A673 (cell line): ENCODE measurements at regions not wholly inside any gene's neighbourhood (a gene's known extent, or its start where the extent isn't known, plus 50 kb on each side); places are given as distances from the start of the nearest gene placed in this dataset.

Source experiments
- EZH2 ChIP-seq: fragments of 200-600 bp; sonication (generic); IDR thresholded peaks from 2 replicates; pipeline ENCODE4 v1.6.1; 2017; ENCODE audit warnings: borderline replicate concordance, low read depth, mild to moderate bottlenecking, mixed read lengths, antibody characterized with exemption, low read length; ENCODE audit not compliant: poor library complexity, severe bottlenecking
- TF ChIP-seq, protein P1 (sequence below): fragments of 300-800, 200-600 bp; sonication (generic); conservative IDR thresholded peaks from 2 replicates; pipeline ENCODE4 v1.5.1; 2017; ENCODE audit warnings: low read depth, mild to moderate bottlenecking, antibody characterized with exemption, low read length, moderate library complexity, mixed read lengths

- TF ChIP-seq, protein P1, sequence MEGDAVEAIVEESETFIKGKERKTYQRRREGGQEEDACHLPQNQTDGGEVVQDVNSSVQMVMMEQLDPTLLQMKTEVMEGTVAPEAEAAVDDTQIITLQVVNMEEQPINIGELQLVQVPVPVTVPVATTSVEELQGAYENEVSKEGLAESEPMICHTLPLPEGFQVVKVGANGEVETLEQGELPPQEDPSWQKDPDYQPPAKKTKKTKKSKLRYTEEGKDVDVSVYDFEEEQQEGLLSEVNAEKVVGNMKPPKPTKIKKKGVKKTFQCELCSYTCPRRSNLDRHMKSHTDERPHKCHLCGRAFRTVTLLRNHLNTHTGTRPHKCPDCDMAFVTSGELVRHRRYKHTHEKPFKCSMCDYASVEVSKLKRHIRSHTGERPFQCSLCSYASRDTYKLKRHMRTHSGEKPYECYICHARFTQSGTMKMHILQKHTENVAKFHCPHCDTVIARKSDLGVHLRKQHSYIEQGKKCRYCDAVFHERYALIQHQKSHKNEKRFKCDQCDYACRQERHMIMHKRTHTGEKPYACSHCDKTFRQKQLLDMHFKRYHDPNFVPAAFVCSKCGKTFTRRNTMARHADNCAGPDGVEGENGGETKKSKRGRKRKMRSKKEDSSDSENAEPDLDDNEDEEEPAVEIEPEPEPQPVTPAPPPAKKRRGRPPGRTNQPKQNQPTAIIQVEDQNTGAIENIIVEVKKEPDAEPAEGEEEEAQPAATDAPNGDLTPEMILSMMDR = no peak
- no peak for TF ChIP-seq EZH2
These were observed 190.6 kb downstream of the DHX35 start for GRCh38 chr20:39152742-39153141.
